SK-N-SH treated with all-trans-retinoic acid at 6 μM for 48 hours (cell line): ENCODE measurements at regions not wholly inside any gene's neighbourhood (a gene's known extent, or its start where the extent isn't known, plus 50 kb on each side); places are given as distances from the start of the nearest gene placed in this dataset.

Experiments
- ATAC-seq: fragments of 200-7000 bp; cut with Tn5 transposase; 3 replicates; pipeline ENCODE4 v1.9.1; 2020; ENCODE audit warnings: mild to moderate bottlenecking, moderate library complexity
- BACH2 ChIP-seq: fragments of 250-450 bp; sonication (Bioruptor Pico); IDR thresholded peaks from 2 replicates; pipeline ENCODE4 v1.9.0; 2021; ENCODE audit warnings: mild to moderate bottlenecking, borderline replicate concordance
- CSDC2 ChIP-seq: fragments of 250-450 bp; sonication (Bioruptor Pico); IDR thresholded peaks from 2 replicates; pipeline ENCODE4 v1.5.0; 2020; ENCODE audit warnings: mild to moderate bottlenecking, moderate library complexity
- ESRRG ChIP-seq: fragments of 250-450 bp; sonication (Bioruptor Pico); IDR thresholded peaks from 2 replicates; pipeline ENCODE4 v1.6.1; 2021; ENCODE audit warnings: mild to moderate bottlenecking
- GLIS3 ChIP-seq: fragments of 250-450 bp; sonication (Bioruptor Pico); IDR thresholded peaks from 2 replicates; pipeline ENCODE4 v1.5.0; 2020; ENCODE audit warnings: mild to moderate bottlenecking, moderate library complexity
- ISL1 ChIP-seq: fragments of 250-450 bp; sonication (Bioruptor Pico); IDR thresholded peaks from 2 replicates; pipeline ENCODE4 v2.1.2; 2022; ENCODE audit warnings: mild to moderate bottlenecking, moderate library complexity
- RARB ChIP-seq: fragments of 250-450 bp; sonication (Bioruptor Pico); IDR thresholded peaks from 2 replicates; pipeline ENCODE4 v1.8.0; 2021; ENCODE audit warnings: mild to moderate bottlenecking, moderate library complexity
- SNAI2 ChIP-seq: fragments of 250-450 bp; sonication (Bioruptor Pico); IDR thresholded peaks from 2 replicates; pipeline ENCODE4 v1.5.0; 2020; ENCODE audit warnings: mild to moderate bottlenecking, moderate library complexity
- TCF4 ChIP-seq: fragments of 250-450 bp; sonication (Bioruptor Pico); IDR thresholded peaks from 2 replicates; pipeline ENCODE4 v1.8.0; 2021; ENCODE audit warnings: mild to moderate bottlenecking, moderate library complexity, borderline replicate concordance
- TOX ChIP-seq: fragments of 250-450 bp; sonication (Bioruptor Pico); IDR thresholded peaks from 2 replicates; pipeline ENCODE4 v1.8.0; 2021; ENCODE audit warnings: mild to moderate bottlenecking, moderate library complexity, borderline replicate concordance
- ZNF565 ChIP-seq: fragments of 450-650 bp; formaldehyde crosslinking; conservative IDR thresholded peaks from 2 replicates; pipeline ENCODE4 v1.5.0; 2020; ENCODE audit warnings: low read depth, mild to moderate bottlenecking, moderate library complexity
- ZNF8 ChIP-seq: fragments of 450-650 bp; formaldehyde crosslinking; IDR thresholded peaks from 2 replicates; pipeline ENCODE4 v1.5.0; 2020; ENCODE audit warnings: mild to moderate bottlenecking, moderate library complexity
- TF ChIP-seq, protein P1 (sequence below): fragments of 250-450 bp; sonication (Bioruptor Pico); IDR thresholded peaks from 2 replicates; pipeline ENCODE4 v1.5.0; 2020; ENCODE audit warnings: mild to moderate bottlenecking, moderate library complexity
- TF ChIP-seq, protein P2 (sequence below): fragments of 250-450 bp; sonication (Bioruptor Pico); IDR thresholded peaks from 2 replicates; pipeline ENCODE4 v1.5.1; 2020; ENCODE audit warnings: low read depth, mild to moderate bottlenecking, moderate library complexity
- TF ChIP-seq, protein P3 (sequence below): fragments of 250-450 bp; sonication (Bioruptor Pico); IDR thresholded peaks from 2 replicates; pipeline ENCODE4 v1.8.0; 2020; ENCODE audit warnings: mild to moderate bottlenecking, moderate library complexity, borderline replicate concordance
- TF ChIP-seq, protein P4 (sequence below): fragments of 250-450 bp; sonication (Bioruptor Pico); IDR thresholded peaks from 2 replicates; pipeline ENCODE4 v1.8.0; 2021; ENCODE audit warnings: low read depth, mild to moderate bottlenecking, moderate library complexity, borderline replicate concordance

DNA sequence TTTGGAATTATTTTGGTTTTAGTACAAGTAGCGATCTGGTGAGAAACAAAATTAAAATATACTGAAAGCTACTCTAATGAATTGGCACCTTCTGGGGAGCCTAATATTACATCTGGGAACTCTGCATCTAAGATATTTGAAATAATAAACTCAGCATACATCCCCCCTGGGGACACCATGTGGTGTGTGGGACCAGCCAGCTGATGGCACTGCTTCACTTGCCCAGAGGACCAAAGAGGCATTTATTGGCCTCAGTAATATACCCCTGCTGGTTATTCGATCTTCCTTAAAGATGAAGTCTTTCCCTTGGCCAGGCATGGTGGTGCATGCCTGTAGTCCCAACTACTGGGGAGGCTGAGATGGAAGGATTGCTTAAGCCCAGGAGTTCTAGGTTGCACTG is 195.1 kb upstream of the AUTS2 start (continued):
- TF ChIP-seq, protein P1, sequence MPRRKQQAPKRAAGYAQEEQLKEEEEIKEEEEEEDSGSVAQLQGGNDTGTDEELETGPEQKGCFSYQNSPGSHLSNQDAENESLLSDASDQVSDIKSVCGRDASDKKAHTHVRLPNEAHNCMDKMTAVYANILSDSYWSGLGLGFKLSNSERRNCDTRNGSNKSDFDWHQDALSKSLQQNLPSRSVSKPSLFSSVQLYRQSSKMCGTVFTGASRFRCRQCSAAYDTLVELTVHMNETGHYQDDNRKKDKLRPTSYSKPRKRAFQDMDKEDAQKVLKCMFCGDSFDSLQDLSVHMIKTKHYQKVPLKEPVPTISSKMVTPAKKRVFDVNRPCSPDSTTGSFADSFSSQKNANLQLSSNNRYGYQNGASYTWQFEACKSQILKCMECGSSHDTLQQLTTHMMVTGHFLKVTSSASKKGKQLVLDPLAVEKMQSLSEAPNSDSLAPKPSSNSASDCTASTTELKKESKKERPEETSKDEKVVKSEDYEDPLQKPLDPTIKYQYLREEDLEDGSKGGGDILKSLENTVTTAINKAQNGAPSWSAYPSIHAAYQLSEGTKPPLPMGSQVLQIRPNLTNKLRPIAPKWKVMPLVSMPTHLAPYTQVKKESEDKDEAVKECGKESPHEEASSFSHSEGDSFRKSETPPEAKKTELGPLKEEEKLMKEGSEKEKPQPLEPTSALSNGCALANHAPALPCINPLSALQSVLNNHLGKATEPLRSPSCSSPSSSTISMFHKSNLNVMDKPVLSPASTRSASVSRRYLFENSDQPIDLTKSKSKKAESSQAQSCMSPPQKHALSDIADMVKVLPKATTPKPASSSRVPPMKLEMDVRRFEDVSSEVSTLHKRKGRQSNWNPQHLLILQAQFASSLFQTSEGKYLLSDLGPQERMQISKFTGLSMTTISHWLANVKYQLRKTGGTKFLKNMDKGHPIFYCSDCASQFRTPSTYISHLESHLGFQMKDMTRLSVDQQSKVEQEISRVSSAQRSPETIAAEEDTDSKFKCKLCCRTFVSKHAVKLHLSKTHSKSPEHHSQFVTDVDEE (CRISPR knock-in tag), result no peak
- TF ChIP-seq, protein P2, sequence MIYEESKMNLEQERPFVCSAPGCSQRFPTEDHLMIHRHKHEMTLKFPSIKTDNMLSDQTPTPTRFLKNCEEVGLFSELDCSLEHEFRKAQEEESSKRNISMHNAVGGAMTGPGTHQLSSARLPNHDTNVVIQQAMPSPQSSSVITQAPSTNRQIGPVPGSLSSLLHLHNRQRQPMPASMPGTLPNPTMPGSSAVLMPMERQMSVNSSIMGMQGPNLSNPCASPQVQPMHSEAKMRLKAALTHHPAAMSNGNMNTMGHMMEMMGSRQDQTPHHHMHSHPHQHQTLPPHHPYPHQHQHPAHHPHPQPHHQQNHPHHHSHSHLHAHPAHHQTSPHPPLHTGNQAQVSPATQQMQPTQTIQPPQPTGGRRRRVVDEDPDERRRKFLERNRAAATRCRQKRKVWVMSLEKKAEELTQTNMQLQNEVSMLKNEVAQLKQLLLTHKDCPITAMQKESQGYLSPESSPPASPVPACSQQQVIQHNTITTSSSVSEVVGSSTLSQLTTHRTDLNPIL (CRISPR knock-in tag), result no peak

DNA sequence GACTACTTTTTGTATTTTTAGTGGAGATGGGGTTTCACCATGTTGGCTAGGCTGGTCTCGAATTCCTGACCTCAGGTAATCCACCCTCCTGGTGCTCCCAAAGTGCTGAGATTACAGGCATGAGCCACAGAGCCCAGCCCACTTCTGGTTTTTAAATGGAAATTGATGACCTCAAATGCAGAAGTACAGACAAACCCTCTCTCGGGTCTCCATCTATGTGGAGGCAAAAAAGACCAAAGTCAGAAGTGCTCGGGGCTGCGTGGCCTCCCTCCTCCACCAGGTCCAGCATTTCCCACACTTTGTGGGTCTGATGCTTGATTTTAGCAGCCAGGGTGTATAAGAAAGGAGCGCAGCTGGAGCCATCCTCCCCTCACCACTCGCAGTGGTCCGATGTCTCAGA is 187.3 kb upstream of the AUTS2 start:
- TF ChIP-seq, protein P3, sequence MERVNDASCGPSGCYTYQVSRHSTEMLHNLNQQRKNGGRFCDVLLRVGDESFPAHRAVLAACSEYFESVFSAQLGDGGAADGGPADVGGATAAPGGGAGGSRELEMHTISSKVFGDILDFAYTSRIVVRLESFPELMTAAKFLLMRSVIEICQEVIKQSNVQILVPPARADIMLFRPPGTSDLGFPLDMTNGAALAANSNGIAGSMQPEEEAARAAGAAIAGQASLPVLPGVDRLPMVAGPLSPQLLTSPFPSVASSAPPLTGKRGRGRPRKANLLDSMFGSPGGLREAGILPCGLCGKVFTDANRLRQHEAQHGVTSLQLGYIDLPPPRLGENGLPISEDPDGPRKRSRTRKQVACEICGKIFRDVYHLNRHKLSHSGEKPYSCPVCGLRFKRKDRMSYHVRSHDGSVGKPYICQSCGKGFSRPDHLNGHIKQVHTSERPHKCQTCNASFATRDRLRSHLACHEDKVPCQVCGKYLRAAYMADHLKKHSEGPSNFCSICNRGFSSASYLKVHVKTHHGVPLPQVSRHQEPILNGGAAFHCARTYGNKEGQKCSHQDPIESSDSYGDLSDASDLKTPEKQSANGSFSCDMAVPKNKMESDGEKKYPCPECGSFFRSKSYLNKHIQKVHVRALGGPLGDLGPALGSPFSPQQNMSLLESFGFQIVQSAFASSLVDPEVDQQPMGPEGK, result no peak
- TF ChIP-seq, protein P2 (CRISPR knock-in tag), result no peak
- no peak for TF ChIP-seq RARB (CRISPR knock-in tag)
- no peak for TF ChIP-seq TCF4 (CRISPR knock-in tag)
- TF ChIP-seq, protein P4, sequence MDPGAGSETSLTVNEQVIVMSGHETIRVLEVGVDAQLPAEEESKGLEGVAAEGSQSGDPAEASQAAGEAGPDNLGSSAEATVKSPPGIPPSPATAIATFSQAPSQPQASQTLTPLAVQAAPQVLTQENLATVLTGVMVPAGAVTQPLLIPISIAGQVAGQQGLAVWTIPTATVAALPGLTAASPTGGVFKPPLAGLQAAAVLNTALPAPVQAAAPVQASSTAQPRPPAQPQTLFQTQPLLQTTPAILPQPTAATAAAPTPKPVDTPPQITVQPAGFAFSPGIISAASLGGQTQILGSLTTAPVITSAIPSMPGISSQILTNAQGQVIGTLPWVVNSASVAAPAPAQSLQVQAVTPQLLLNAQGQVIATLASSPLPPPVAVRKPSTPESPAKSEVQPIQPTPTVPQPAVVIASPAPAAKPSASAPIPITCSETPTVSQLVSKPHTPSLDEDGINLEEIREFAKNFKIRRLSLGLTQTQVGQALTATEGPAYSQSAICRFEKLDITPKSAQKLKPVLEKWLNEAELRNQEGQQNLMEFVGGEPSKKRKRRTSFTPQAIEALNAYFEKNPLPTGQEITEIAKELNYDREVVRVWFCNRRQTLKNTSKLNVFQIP (CRISPR knock-in tag), result no peak
- TF ChIP-seq BACH2 (CRISPR knock-in tag), result no peak
- no peak for TF ChIP-seq ZNF8 (CRISPR knock-in tag)
- no peak for TF ChIP-seq SNAI2 (CRISPR knock-in tag)
- no peak for TF ChIP-seq ISL1 (CRISPR knock-in tag)
- TF ChIP-seq ZNF565, result no peak
- no peak for TF ChIP-seq GLIS3 (CRISPR knock-in tag)
- TF ChIP-seq CSDC2, result no peak
- ATAC-seq, result no peak

DNA sequence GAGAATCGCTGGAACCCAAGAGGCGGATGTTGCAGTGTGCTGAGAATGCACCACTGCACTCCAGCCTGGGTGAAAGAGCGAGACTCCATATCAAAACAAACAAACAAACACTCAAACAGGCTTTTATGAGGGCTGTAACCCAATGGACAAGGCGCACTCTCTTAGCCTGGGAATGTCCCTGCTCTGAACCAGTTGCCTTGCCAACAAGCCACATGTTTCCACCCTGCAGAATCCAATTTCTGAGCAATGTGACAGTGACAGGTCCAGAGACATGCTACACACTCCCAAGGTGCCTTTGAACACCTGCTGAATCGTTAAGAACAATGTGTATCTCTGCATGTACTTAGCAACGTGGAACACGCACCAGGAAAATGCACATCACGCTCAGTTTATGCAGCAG is 186.8 kb upstream of the AUTS2 start:
- no peak for ATAC-seq
- TF ChIP-seq ESRRG (CRISPR knock-in tag), result no peak
- no peak for TF ChIP-seq ZNF8 (CRISPR knock-in tag)
- TF ChIP-seq, protein P4 (CRISPR knock-in tag), result no peak
- no peak for TF ChIP-seq TOX
- TF ChIP-seq, protein P3, result no peak
